GM18867 (cell line): ENCODE measurements at regions not wholly inside any gene's neighbourhood (a gene's known extent, or its start where the extent isn't known, plus 50 kb on each side); places are given as distances from the start of the nearest gene placed in this dataset.
"Not testable (repeated sequence)": the region's sequence is repeated elsewhere in the genome, so short reads cannot be mapped to it uniquely, and the experiment has no call there.

ENCODE experiments used
- ATAC-seq: cut with Tn5 transposase; IDR thresholded peaks from one replicate; pipeline ENCODE4 v1.9.1; 2021; ENCODE audit warnings: mild to moderate bottlenecking, moderate library complexity; ENCODE audit not compliant: unreplicated experiment

DNA sequence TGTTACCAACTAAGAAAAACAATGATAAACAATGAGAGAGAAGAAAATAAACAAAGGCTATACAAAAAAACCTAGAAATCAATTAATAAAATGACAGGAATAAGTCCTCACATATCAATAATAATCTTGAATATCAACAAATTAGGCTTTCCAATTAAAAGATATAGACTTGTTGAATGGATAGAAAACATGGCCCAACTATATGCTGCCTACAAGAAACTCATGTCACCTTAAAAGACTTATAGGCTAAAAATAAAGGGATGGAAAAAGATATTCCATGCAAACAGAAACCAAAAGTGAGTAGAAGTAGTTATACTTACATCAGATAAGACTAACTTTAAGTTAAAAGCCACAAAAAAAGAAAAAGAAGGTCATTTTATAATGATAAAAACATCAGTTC is 183.9 kb downstream of the MYRFL start:
- ATAC-seq = no peak

DNA sequence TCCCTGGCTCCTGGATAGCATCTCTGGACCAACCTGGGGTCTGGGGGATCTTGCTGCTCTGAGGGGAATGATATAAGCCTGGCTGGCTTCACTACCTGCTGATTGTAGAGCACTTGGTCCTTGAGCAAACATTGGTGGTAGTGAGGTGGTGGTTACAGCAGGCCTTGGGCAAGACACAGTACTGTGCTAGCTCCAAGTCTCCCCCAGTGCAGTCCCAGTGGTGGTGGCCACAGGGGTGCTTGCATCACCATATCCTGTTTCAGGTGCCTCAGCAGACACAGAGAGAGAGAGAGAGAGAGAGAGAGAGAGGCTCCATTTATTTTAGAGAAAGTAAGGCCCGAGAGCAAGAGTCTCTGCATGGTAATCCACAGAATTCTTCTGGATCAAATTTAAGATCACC is 186.3 kb downstream of the MYRFL start:
- ATAC-seq = no peak

DNA sequence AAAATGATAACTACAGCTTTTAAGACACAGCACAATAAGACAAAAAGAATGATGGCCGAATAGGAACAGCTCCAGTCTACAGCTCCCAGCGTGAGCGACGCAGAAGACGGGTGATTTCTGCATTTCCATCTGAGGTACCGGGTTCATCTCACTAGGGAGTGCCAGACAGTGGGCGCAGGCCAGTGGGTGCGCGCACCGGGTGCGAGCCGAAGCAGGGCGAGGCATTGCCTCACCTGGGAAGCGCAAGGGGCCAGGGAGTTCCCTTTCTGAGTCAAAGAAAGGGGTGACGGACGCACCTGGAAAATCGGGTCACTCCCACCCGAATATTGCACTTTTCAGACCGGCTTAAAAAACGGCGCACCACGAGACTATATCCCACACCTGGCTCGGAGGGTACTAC is 188.0 kb downstream of the MYRFL start:
- ATAC-seq = not testable (repeated sequence)

DNA sequence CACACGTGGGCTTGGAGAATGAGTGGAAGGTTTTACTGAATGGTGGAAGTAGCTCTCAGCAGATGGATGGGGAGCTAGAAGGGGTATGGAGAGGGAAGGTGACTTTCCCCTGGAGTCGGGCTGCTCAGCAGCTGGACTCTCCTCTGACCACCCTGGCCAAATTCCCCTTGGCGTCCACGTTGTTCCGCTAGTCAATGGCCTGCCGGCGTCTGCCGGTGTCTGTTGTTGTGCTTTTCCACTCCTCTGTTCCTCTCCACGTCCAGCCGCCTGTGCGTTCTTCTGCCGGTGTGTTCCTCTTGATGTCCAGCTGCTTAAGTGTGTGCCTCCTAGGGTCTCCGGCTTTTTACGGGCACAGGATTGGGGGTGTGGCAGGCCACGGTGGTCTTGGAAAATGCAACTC is 203.5 kb downstream of the MYRFL start:
- ATAC-seq = no peak

DNA sequence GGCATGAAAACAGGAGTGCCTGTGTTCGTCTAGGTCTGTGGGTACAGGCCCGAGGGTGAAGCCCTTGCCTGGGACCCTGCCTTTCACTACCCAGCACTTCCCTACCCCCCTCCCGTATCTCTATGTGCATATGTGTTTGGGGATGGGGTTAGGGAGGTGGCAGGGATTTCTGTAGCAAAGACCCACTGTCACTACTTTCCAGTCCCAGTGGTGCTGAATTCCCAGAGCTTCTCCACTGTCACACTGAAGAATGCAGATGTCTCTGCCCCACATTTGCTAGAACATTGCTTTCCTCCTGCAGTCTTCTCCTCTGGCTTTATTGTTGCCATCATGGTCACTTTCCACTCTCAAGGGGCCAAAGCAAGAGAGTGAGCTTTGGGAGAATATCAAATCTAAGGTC is 203.9 kb downstream of the MYRFL start:
- ATAC-seq = no peak

DNA sequence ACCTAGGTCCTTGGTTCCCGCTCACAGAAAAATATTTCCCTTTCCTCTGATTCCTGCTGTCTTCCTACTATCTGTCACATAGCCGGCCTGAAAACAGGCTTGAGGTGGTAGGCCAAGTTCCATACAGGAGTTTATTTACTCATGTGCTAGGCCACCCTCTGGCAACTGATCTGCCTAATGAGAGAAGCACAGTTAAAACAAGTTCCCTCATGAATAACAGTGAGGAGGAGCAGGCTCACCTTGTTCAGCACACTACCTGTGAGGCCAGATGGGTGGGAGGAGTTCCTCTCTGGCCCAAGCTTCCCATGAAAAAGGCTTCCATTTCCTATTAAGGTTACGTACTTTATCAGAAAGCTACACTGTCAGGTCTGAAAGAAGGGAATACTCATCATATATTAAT is 206.0 kb downstream of the MYRFL start:
- no peak for ATAC-seq

DNA sequence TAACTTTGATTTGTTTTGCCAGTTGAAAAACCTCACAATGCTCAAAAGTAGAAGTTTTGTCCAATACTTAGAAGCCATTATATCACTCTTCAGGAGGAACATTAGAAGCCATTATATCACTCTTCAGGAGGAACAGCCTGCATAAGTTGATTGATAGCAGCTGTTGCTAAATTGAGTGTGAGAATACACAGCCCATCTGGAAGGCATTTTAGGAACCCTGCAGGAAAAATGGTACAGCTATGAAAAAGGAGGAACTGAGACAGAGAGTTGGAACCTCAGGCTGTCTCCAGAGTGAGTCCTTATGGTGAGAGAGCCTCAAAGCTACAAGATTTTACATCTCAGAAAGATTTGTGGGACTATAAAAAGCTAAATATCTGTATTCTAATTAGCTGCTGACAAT is 207.0 kb downstream of the MYRFL start:
- ATAC-seq = no peak

DNA sequence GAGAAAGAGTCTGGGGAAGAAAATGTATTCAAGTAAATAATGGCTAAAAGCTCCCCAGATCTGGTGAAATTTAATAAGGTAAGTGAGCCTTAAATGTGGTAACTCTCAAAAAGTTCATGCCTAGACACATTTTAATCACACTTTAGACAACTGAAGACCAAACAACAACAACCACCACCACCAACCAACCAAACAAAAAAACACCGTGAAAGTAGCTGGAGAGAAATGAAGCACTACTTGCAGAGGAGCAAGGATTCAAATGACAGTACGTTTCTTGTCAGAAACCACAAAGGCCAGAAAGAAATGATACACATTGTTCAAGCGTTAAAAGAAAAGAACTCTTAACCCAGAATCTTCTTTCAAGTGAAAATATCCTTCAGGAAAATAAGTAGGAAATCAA is 208.3 kb downstream of the MYRFL start:
- ATAC-seq = no peak

DNA sequence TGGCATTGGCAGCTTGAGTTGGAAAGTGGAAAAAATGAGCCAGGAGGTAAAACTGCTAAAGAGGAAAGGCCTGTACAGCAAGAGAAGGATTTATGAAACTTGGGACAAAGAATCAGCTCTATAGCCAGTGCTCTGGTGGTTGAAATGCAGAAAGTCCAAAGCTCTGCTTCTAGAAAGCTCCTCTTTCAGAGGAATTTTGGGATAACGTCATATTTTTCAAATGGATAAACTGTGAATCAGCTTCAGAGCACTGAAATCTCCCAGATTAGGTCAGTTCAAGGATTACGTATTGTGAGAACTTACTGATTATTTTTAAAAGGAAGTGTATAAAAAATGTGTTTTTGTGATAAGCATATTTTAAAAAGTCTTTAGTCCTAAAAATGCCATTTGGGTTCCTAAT is 203.1 kb upstream of the CNOT2 start:
- no peak for ATAC-seq

DNA sequence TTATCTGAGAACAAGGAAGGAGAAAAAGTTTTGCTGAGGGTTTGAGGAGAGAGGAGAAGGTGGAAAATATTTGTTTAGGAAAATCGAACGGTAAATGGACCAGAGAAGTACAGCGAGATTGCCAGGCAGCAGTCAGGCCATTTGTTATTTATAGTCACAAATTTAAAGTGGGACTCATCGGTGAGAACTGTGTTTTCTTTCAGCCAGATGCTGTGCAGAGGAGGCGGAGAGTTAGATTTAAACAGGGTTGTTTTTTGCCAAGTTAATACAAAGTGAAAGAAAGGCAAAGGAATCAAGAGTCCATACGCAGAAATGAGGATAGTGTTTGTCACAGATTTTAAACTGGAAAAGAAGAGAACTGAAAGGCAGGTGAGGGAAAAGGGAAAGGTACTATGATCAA is 200.6 kb upstream of the CNOT2 start:
- no peak for ATAC-seq

DNA sequence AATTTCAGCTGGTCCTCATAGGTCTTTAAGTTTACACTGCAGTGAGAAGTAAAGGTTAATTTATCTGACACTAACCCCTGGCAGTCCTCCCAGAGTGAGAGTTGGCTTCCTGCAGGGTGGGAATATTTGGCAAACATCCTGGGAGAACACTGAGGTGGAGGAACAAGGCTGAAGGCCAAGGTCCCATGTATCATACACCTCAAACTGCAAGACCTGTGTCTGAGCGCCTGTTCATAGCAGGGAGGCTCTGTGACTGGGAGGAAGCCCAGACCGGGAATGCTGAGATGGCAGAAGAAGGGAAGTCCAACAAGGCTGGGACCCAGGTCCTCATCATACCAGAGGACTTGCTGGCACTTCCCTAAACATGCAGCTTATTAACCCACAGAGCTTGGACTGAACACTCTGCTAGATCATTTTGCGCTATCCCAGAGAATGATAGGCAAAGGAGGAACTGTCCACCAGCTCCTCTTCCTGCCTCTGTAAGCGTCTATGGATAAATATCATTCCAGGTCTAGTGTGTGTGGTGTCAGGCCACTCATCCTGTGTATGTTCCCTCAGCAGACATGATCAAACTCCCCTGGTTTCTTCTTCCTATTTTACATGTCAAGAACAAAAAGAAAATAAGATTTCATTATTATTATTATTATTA is 199.6 kb upstream of the CNOT2 start:
- no peak for ATAC-seq

DNA sequence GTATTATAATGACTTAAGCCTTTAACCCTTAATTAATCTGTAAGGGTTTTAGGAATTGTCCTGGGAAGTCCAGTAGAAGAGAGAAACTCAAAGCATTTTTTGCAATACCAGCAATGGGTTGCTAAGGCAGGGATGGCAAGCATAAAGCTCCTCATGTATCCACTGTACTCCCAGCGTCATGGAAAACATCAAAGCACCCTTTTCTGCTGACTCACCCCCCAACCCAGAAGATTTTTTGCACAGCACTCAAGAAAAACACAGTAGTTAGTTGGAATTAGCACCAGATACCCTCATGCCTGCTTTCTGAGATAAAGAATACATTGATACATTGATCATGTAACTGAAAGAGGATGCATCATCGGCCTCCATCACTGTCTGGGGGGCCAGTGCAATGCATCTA is 199.1 kb upstream of the CNOT2 start:
- no peak for ATAC-seq

DNA sequence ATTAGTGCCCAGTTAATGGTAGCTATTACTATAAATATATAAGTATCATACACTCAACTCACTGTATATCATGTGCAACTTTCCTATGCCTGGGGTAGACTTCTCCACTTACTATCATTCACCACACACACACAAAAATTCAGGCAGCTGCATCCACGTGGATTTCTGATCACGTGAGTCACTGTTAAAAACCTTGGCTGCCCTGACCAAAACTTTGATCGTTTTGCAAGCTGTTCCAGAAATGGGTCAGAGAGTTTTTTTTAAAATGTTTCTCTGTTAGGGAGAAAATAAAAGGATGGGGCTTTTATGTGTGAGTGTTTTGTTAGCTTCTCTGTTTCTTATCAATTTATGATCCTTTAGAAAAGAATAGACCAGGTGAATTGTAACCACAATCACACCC is 198.2 kb upstream of the CNOT2 start:
- ATAC-seq = no peak

DNA sequence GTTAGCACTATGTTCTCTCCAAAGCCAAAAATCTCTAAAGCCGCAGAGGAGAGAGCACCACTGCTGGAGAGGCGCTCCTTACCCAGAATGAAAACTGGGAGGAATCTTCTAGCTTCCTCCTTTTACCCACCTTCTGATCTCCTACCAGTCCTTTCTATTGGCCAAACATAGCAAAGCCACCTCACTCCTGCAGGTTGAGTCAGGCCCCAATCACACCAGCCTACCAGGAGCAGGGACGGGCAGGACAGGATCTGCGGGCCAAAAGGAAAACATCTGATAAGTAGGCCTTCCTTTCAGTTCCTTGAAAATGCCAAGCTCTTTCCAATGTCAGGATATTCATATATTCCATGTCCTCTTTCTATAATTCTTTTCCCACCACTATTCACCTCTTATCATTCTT is 197.7 kb upstream of the CNOT2 start:
- no peak for ATAC-seq

DNA sequence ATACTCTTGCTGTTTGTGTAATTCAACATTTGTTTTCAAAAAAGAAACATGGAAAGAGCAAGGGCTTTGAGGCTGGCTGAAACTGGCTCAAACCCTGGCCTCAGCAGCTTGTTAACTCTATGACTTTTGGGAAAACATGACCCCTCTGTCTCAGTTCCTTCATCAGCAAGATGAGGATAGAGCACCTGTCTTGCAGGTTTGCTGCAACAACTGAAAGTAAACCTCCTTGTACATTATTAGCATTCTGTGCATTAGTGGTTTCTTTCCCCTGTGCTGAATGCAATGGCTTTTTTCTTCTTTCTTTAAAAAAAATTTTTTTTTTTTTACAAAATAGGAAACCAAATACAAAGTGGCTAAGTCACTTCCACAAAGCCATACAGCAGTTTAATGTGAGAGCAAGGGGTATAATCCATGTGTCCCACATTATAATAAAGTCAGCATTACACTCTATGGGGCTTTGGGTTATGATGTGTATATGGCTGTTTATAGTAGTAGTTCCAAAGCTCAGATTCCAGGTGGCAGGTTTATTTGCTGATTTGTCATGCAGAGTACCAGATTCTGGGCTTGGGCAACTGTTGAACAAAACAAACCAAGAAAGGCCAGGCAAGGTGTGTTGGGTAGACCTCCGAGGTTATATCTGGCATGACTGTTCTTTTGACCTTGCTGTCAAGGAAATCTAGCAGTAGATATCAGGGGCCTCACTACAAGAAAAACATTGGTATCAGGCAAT is 194.5 kb upstream of the CNOT2 start:
- peak; percentile 27 for ATAC-seq

DNA sequence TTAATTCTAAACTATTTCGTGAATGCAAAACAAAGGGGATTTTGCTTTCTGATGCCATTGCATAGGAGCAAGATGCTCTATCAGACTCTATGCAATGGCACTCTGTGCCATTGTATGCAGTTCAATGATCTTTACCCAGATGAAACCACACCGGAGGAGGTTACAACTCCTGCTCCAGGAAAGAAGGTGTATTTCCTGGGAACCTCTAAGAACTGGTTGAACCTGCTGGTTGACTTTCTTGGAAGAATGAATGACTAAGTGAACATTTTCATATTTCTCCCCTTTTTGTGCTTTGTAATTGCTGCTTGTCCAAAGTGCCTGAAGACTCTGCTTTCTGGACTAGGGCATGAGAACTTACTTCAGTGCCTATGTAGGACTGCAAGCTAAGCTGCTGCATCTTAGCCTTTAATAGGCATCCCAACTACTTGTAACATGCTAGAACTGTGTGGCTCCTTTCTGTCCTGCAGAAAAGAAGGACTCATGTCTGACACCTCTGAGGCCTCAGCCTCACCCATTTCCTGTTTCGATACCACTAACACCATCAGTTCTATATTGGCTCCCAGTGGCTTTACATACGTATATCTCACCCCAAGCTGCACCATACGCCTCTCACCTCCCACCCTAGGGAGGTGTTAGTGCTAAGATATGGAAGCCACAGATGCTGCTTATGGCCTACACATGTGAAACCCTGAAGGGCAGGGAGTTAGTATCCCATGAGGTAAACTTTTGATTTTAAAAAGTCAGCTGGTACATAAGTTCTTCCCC is 193.5 kb upstream of the CNOT2 start:
- ATAC-seq = peak; percentile 97

DNA sequence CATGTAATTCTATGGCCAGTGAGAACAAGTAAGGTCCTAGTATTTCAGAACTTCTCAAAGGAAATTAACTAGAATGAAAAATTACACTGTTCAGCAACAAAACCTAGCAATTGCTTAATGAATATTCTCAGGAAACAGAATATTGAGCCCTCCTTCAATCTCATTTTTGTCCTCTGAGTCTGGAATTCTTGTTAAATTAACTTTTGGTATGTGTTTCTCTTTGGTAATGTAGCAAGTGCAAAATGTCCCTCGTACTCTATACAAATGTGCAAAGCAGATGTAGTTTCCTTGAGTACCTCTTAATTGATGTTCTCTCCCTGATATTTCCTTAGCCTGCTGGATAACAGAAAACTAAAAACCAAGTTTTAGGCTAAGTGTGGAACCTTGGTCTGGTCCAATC is 190.8 kb upstream of the CNOT2 start:
- no peak for ATAC-seq

DNA sequence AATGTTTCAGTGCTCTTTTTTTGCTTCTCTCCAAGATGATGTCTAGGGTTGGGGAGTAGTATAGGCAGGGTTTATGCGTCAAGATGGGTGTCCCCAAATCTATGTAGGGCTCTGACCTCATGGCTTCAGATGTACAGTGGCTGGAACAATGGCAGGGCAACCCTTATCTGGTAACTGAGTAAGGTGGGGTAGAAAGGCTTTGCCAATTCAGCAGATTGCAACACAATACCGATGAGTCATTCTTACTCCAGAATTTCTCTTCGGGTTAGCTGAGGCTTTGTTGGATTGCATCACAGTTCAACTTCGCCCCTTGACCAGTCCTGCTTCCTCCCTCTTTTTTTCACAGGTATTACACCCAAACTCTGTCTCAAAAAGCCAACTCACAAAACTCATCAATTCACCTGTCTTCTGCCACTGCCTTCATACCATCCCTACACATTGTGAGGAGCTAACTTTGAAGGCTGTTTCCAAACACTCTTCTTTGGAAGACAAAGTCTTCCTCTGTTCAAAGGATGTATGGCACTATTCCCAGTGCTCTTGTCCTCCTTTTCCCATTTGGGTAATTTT is 190.2 kb upstream of the CNOT2 start:
- no peak for ATAC-seq

DNA sequence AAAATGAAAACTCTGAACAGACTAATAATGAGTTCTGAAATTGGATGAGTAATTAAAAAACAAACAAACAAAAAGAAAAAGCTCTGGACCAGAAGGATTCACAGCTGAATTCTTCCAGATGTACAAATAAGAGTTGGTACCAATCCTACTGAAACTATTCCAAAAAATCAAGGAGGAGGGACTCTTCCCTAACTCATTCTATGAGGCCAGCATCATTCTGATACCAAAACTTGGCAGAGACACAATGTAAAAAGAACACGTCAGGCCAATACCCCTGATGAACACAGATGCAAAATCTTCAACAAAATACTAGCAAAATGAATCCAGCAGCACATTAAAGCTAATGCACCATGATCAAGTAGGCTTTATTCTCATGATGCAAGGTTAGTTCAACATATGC is 183.9 kb upstream of the CNOT2 start:
- no peak for ATAC-seq

DNA sequence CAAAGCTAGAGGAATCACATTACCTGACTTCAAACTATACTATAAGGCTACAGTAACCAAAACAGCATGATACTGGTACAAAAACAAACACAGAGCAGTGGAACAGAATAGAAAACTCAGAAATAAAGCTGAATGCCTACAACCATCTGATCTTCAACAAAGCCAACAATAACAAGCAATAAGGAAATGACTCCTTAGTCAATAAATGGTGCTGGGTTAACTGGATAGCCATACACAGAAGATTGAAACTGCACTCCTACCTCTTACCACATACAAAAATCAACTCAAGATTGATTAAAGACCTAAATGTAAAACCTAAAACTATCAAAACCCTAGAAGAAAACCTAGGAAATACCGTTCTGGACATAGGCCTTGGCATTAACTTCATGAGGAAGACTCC is 182.6 kb upstream of the CNOT2 start:
- no peak for ATAC-seq

DNA sequence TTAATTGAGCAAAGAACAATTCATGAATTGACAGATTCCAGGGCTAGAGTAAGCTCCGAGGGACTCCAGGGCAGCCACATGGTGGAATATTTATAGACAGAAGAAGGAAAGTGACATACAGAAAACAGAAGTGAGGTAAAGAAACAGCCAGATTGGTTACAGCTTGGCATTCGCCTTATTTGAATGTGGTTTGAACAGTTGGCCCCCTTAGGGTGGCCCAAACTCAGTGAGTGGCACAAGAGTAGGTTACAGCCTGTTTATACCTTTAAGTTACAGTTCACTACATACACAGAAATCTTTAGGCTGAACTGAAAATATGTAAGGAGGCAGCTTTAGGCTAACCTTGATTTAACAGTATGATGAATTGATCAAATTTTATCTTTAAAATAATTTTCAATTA is 174.5 kb upstream of the CNOT2 start:
- ATAC-seq = peak; percentile 76
